LoVo (cell line): ENCODE measurements at regions not wholly inside any gene's neighbourhood (a gene's known extent, or its start where the extent isn't known, plus 50 kb on each side); places are given as distances from the start of the nearest gene placed in this dataset.

ENCODE experiments used
- DNase-seq: peaks from one replicate; pipeline ENCODE4 v3.0.0-alpha.2; 2016; ENCODE audit warnings: low spot score

- no peak for DNase-seq
Measured at GRCh38 chr22:44442186-44442815, 55.7 kb downstream of the RTL6 start.

GRCh38 chr22:44441401-44442185 is 56.4 kb downstream of the RTL6 start:
- DNase-seq: no peak

- DNase-seq: no peak
Measured at GRCh38 chr22:44440224-44441160, 57.5 kb downstream of the RTL6 start.

- no peak for DNase-seq
Measured at GRCh38 chr22:44439356-44440223, 58.4 kb downstream of the RTL6 start.

GRCh38 chr22:44438481-44439131 is 59.4 kb downstream of the RTL6 start:
- no peak for DNase-seq

GRCh38 chr22:44438056-44438455 is 60.0 kb downstream of the RTL6 start:
- no peak for DNase-seq

- DNase-seq: no peak
Measured at GRCh38 chr22:44437216-44438055, 60.6 kb downstream of the RTL6 start.

- DNase-seq: no peak
Measured at GRCh38 chr22:44436736-44437135, 61.3 kb downstream of the RTL6 start.

GRCh38 chr22:44431256-44431655 is 66.8 kb downstream of the RTL6 start:
- DNase-seq: no peak

GRCh38 chr22:44430716-44431115 is 67.3 kb downstream of the RTL6 start:
- no peak for DNase-seq

- DNase-seq: no peak
Measured at GRCh38 chr22:44429941-44430587, 68.0 kb downstream of the RTL6 start.

- no peak for DNase-seq
Measured at GRCh38 chr22:44428941-44429830, 68.8 kb downstream of the RTL6 start.

GRCh38 chr22:44427611-44428470 is 70.2 kb downstream of the RTL6 start:
- DNase-seq: no peak

- DNase-seq: no peak
Measured at GRCh38 chr22:44426981-44427380, 71.1 kb downstream of the RTL6 start.

- no peak for DNase-seq
Measured at GRCh38 chr22:44425694-44426045, 72.4 kb downstream of the RTL6 start.

GRCh38 chr22:44424867-44425693 is 73.0 kb downstream of the RTL6 start:
- no peak for DNase-seq

- DNase-seq: no peak
Measured at GRCh38 chr22:44424359-44424682, 73.7 kb downstream of the RTL6 start.
